ENCODE measurements at regions not wholly inside any gene's neighbourhood (a gene's known extent, or its start where the extent isn't known, plus 50 kb on each side); places are given as distances from the start of the nearest gene placed in this dataset.

- H3K27ac ChIP-seq (ENCODE audit: insufficient read depth, low read length): no peak overlapping the region
- in situ Hi-C loops (cut with MboI; ENCODE audit: low sequenced_read_pairs): no loop called here
- dilution Hi-C loops (cut with HindIII; ENCODE audit: low sequenced_read_pairs, unreplicated experiment): no loop called here
- DNase-seq: peak; percentile 66
- H2BK120ac ChIP-seq (ENCODE audit: low read depth, low read length): no peak overlapping the region
- no peak overlapping the region for H3K14ac ChIP-seq (replicated peaks; ENCODE audit: low read depth, low read length)
- no peak overlapping the region for H2BK20ac ChIP-seq (ENCODE audit: low read depth, low read length)
- no peak overlapping the region for H3K4ac ChIP-seq (ENCODE audit: low read depth, low read length)
- no peak overlapping the region for H2BK5ac ChIP-seq (ENCODE audit: low read depth, low read length, poor library complexity, severe bottlenecking)
- no peak overlapping the region for H4K8ac ChIP-seq (ENCODE audit: low read depth in 2 of 2, low read length in 2 of 2)
- H4K5ac ChIP-seq (ENCODE audit: low read depth, low read length): no peak overlapping the region
- H3K56ac ChIP-seq (ENCODE audit: extremely low read depth, insufficient read depth, low read length): no peak overlapping the region
- POLR2A ChIA-PET (ENCODE audit: unreplicated experiment): no interaction called here
- H2AK9ac ChIP-seq (replicated peaks; ENCODE audit: low read depth, low read length, poor library complexity): no peak overlapping the region
- no peak overlapping the region for H3K4me2 ChIP-seq (ENCODE audit: low read depth, low read length)
- TF ChIP-seq MAZ (IDR thresholded peaks at IDR 0.05; ENCODE audit: borderline replicate concordance, low read depth, low read length): no peak
- TF ChIP-seq BHLHE40 (IDR thresholded peaks at IDR 0.05; ENCODE audit: low read depth, low read length): peak; percentile 69
- no peak for TF ChIP-seq USF2 (IDR thresholded peaks at IDR 0.05; ENCODE audit: low read depth, low read length)
- TF ChIP-seq RCOR1 (IDR thresholded peaks at IDR 0.05; ENCODE audit: insufficient replicate concordance, low read length): no peak
- intact Hi-C loops (cut with micrococcal nuclease): no loop called here
- no peak overlapping the region for H3K9ac ChIP-seq (ENCODE audit: low read depth, low read length)
- no peaks in the 10 kb centered on the region for H3K27me3 ChIP-seq (ENCODE audit: control insufficient read depth, insufficient read depth, low read length)
- no peak overlapping the region for H3K18ac ChIP-seq (ENCODE audit: low read depth, low read length)
- ATAC-seq (ENCODE audit: low read depth): peak; percentile 67; the same call in 1 of the 2 replicates
- H3K4me1 ChIP-seq (ENCODE audit: control insufficient read depth, insufficient read depth, low read length): 0 out of 2 replicates have a peak, but pooled peaks cover 2% of the 10 kb centered on the region
- H4K91ac ChIP-seq (ENCODE audit: insufficient read depth, low read depth, low read length): no peak overlapping the region
- CTCF ChIA-PET: no interaction called here
- H3K4me3 ChIP-seq (ENCODE audit: insufficient read depth, low read depth, low read length): no peak overlapping the region
- H2AK5ac ChIP-seq (ENCODE audit: low read depth, low read length): no peak overlapping the region
- BruUV-seq (replicated peaks): no TSS peak
- no peaks in the 10 kb centered on the region for H3K9me1 ChIP-seq (ENCODE audit: insufficient read depth, low read length)
- no peak overlapping the region for H2AFZ ChIP-seq (replicated peaks; ENCODE audit: low read length, poor library complexity)
- no peaks in the 10 kb centered on the region for H4K20me1 ChIP-seq (ENCODE audit: insufficient read depth, low read length)
- no peaks in the 10 kb centered on the region for H3K9me3 ChIP-seq (ENCODE audit: control insufficient read depth, insufficient read depth, low read length)
- H3K36me3 ChIP-seq (ENCODE audit: control insufficient read depth, insufficient read depth, low read length): no peaks in the 10 kb centered on the region
- H3K79me1 ChIP-seq (ENCODE audit: low read depth in 1 of 2, low read length in 2 of 2): no peaks in the 10 kb centered on the region
- H2BK15ac ChIP-seq (ENCODE audit: low read depth, low read length): no peak overlapping the region
- H3K23ac ChIP-seq (ENCODE audit: low read depth, low read length): no peak overlapping the region
These were observed 204.4 kb upstream of the TGFBR2 start for GRCh38 chr3:30401971-30402370.

All from IMR-90 (cell line).